Memory B cell (primary cell): ENCODE measurements at regions not wholly inside any gene's neighbourhood (a gene's known extent, or its start where the extent isn't known, plus 50 kb on each side); places are given as distances from the start of the nearest gene placed in this dataset.
"Not testable (repeated sequence)": the region's sequence is repeated elsewhere in the genome, so short reads cannot be mapped to it uniquely, and the experiment has no call there.

Source experiments
- ATAC-seq: fragments of 150-1000 bp; cut with Tn5 transposase; 2 replicates; pipeline ENCODE4 v1.10.0; 2021; ENCODE audit warnings: low read depth, mild to moderate bottlenecking, moderate library complexity
- DNase-seq, 2 donors: peaks; one replicate each; pipeline ENCODE4 v3.0.0; 2022; ENCODE audit warnings: low spot score in 2 of 2
- H3K27ac Mint-ChIP-seq: one replicate; pipeline ENCODE4 v1.8.0; 2022; ENCODE audit warnings: mild to moderate bottlenecking, moderate library complexity, mixed read lengths
- H3K27me3 Mint-ChIP-seq: one replicate; pipeline ENCODE4 v1.8.0; 2022; ENCODE audit warnings: mixed read lengths
- H3K36me3 Mint-ChIP-seq: one replicate; pipeline ENCODE4 v1.8.0; 2022; ENCODE audit warnings: mild to moderate bottlenecking, mixed read lengths
- H3K4me1 Mint-ChIP-seq: one replicate; pipeline ENCODE4 v1.8.0; 2022; ENCODE audit warnings: mixed read lengths
- H3K4me3 Mint-ChIP-seq: one replicate; pipeline ENCODE4 v1.8.0; 2022; ENCODE audit warnings: mild to moderate bottlenecking, moderate library complexity, mixed read lengths
- H3K9me3 Mint-ChIP-seq: one replicate; pipeline ENCODE4 v1.8.0; 2022; ENCODE audit warnings: mixed read lengths

DNA sequence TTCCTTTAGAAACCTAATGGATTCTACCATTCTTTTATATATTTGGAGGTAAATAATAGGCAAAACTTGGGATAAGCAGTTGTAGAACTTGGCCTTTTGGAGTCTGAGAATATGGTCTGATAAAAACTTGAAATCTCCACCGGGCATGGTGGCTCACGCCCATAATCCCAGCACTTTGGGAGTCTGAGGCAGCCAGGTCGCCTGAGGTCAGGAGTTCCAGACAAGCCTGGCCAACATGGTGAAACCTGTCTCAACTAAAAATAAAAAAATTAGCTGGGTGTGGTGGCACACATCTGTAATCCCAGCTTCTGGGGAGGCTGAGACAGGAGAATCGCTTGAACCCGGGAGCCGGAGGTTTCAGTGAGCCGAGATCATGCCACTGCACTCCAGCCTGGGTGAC lies 231.3 kb upstream of the LRP1B start:
- H3K27ac Mint-ChIP-seq, ATAC-seq, H3K4me1 Mint-ChIP-seq, H3K36me3 Mint-ChIP-seq, H3K4me3 Mint-ChIP-seq, DNase-seq, H3K27me3 Mint-ChIP-seq, H3K9me3 Mint-ChIP-seq: not testable (repeated sequence)

GRCh38 chr2:142347751-142348150 lies 216.9 kb upstream of the LRP1B start:
- H3K36me3 Mint-ChIP-seq, result no peaks in the 10 kb centered on the region
- no peak overlapping the region for H3K27ac Mint-ChIP-seq

DNA sequence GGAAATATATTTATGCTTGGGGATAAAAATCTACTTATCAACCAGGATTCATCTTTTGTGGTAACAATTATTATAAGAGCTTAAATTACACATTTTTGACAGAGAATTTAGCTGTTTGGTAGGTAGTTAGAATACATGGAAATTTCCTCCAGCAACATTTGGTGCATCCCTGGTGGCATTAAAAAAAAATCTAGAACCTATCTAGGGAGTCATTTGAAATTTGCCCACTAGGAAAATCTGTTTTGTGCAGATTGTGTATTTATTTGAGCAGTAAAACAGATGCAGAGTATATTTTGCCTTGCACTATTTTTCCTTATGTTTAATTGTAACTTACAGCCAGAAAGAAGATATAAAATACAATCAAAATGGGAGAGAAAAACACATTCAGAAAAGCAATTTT lies 208.4 kb upstream of the LRP1B start:
- H3K27me3 Mint-ChIP-seq, result peaks cover 2% of the 10 kb centered on the region
- H3K4me3 Mint-ChIP-seq, result no peak overlapping the region
- peaks cover 4% of the 10 kb centered on the region for H3K9me3 Mint-ChIP-seq
- DNase-seq, result no peak
- ATAC-seq, result no peak
- no peaks in the 10 kb centered on the region for H3K4me1 Mint-ChIP-seq
- no peak overlapping the region for H3K27ac Mint-ChIP-seq
- no peaks in the 10 kb centered on the region for H3K36me3 Mint-ChIP-seq

More at GRCh38 chr2:142347751-142348150, 216.9 kb upstream of the LRP1B start:
- Mint-ChIP-seq H3K9me3 (no peaks in the 10 kb centered on the region), H3K4me1 (no peaks in the 10 kb centered on the region), H3K4me3 (no peak overlapping the region), H3K27me3 (peaks cover under 1% of the 10 kb centered on the region)
- ATAC-seq (no peak), DNase-seq (no peak)

DNA sequence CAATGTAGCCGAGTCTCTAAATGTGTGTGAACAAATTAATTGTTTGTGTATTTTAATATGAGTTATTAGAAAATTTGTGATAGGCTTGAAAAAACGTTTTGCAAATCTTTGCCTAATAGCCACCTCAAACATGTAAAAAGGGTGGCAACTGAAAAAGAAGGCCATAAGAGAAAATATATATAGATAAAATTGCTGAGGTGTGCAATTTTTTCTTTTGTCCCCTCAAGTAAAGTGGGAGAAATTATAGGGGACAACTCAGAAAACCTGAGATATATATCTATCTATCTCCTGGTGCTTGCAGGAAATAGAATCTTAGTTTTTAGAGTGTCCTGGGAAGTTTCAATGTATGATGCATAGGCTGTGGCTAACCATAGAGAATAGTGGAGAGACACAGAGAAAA lies 201.4 kb upstream of the LRP1B start:
- ATAC-seq (no peak), DNase-seq (no peak)
- Mint-ChIP-seq H3K27ac (no peak overlapping the region), H3K4me3 (no peak overlapping the region), H3K27me3 (no peaks in the 10 kb centered on the region), H3K36me3 (no peaks in the 10 kb centered on the region), H3K9me3 (peaks cover 4% of the 10 kb centered on the region), H3K4me1 (no peaks in the 10 kb centered on the region)

GRCh38 chr2:142330458-142330857 lies 199.6 kb upstream of the LRP1B start:
- ATAC-seq (no peak), DNase-seq (no peak)
- no peak overlapping the region for H3K27ac Mint-ChIP-seq
- H3K9me3 Mint-ChIP-seq, result peaks cover 4% of the 10 kb centered on the region
- H3K4me1 Mint-ChIP-seq, result no peaks in the 10 kb centered on the region
- no peaks in the 10 kb centered on the region for H3K27me3 Mint-ChIP-seq
- H3K36me3 Mint-ChIP-seq, result no peaks in the 10 kb centered on the region
- H3K4me3 Mint-ChIP-seq, result no peak overlapping the region

GRCh38 chr2:142325870-142326269 lies 195.1 kb upstream of the LRP1B start:
- Mint-ChIP-seq H3K4me3 (no peak overlapping the region), H3K27ac (no peak overlapping the region), H3K27me3 (no peaks in the 10 kb centered on the region), H3K4me1 (no peaks in the 10 kb centered on the region), H3K36me3 (no peaks in the 10 kb centered on the region), H3K9me3 (no peaks in the 10 kb centered on the region)
- no peak for ATAC-seq
- DNase-seq, result no peak

GRCh38 chr2:142323206-142323605 lies 192.4 kb upstream of the LRP1B start:
- Mint-ChIP-seq H3K9me3 (no peaks in the 10 kb centered on the region), H3K4me3 (no peak overlapping the region), H3K27ac (no peak overlapping the region), H3K36me3 (no peaks in the 10 kb centered on the region), H3K27me3 (no peaks in the 10 kb centered on the region), H3K4me1 (no peaks in the 10 kb centered on the region)
- no peak for DNase-seq
- ATAC-seq, result no peak

DNA sequence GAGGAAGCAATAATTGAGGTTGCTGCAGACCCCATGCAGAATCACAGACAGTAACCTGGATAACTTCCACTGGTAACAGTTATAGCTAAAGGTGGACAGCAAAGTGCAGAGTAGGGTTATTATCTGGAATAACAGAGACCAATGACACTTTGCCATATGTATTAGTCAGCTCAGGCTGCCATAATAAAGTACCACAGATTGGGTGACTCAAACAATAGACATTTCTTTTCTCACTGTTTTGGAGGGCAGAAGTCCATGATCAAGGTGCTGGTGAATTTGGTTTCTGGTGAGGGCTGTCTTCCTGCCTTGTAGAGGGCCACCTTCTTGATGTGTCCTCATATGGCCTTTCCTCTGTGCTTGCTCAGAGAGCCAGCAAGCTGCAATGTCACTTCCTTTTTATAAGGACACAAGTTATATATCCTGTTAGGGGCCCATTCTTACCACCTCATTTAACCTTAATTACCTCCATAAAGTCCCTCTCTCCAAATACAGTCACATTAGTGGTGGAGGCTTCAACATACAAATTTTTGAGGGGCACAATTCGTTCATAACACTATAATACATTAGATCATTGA lies 191.0 kb upstream of the LRP1B start:
- no peaks in the 10 kb centered on the region for H3K27me3 Mint-ChIP-seq
- H3K9me3 Mint-ChIP-seq, result no peaks in the 10 kb centered on the region
- ATAC-seq (no peak), DNase-seq (no peak)
- H3K36me3 Mint-ChIP-seq, result no peaks in the 10 kb centered on the region
- no peaks in the 10 kb centered on the region for H3K4me1 Mint-ChIP-seq
- no peak overlapping the region for H3K27ac Mint-ChIP-seq
- H3K4me3 Mint-ChIP-seq, result no peak overlapping the region

GRCh38 chr2:142320067-142320466 lies 189.3 kb upstream of the LRP1B start:
- no peak overlapping the region for H3K27ac Mint-ChIP-seq
- no peaks in the 10 kb centered on the region for H3K36me3 Mint-ChIP-seq
- ATAC-seq, result no peak
- H3K4me1 Mint-ChIP-seq, result no peaks in the 10 kb centered on the region
- DNase-seq, result no peak
- no peaks in the 10 kb centered on the region for H3K27me3 Mint-ChIP-seq
- H3K4me3 Mint-ChIP-seq, result no peak overlapping the region
- no peaks in the 10 kb centered on the region for H3K9me3 Mint-ChIP-seq

- DNase-seq, result no peak
- no peak overlapping the region for H3K4me3 Mint-ChIP-seq
- no peak for ATAC-seq
- peaks cover 4% of the 10 kb centered on the region for H3K9me3 Mint-ChIP-seq
- no peaks in the 10 kb centered on the region for H3K36me3 Mint-ChIP-seq
- no peaks in the 10 kb centered on the region for H3K4me1 Mint-ChIP-seq
- H3K27ac Mint-ChIP-seq, result no peak overlapping the region
- H3K27me3 Mint-ChIP-seq, result no peaks in the 10 kb centered on the region
Measured at GRCh38 chr2:142316049-142316448, 185.2 kb upstream of the LRP1B start.

- H3K27me3 Mint-ChIP-seq, result no peaks in the 10 kb centered on the region
- H3K27ac Mint-ChIP-seq, result no peak overlapping the region
- ATAC-seq, result no peak
- peaks cover 4% of the 10 kb centered on the region for H3K9me3 Mint-ChIP-seq
- no peaks in the 10 kb centered on the region for H3K4me1 Mint-ChIP-seq
- no peak overlapping the region for H3K4me3 Mint-ChIP-seq
- DNase-seq, result no peak
- no peaks in the 10 kb centered on the region for H3K36me3 Mint-ChIP-seq
Measured at GRCh38 chr2:142315346-142315745, 184.5 kb upstream of the LRP1B start.

DNA sequence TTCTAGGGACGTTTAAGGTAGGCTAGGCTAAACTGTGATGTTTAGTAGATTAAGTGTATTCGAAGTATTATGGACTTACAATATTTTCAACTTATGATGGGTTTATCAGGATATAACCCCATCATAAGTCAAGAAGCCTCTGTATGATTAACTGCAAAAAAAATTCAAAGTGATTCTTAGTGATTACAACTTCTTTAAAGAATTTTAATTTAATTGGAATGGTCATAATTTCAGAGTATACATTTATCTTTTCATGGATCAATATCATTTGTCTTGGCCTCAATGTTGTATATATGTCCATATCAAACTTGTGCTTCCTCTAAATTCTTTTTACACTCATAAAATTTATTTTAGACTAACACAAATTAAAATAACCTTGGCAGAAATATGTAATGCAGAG lies 183.3 kb upstream of the LRP1B start:
- no peaks in the 10 kb centered on the region for H3K27me3 Mint-ChIP-seq
- H3K27ac Mint-ChIP-seq, result no peak overlapping the region
- no peaks in the 10 kb centered on the region for H3K4me1 Mint-ChIP-seq
- ATAC-seq (no peak), DNase-seq (no peak)
- H3K36me3 Mint-ChIP-seq, result no peaks in the 10 kb centered on the region
- H3K9me3 Mint-ChIP-seq, result peaks cover 6% of the 10 kb centered on the region
- no peak overlapping the region for H3K4me3 Mint-ChIP-seq

DNA sequence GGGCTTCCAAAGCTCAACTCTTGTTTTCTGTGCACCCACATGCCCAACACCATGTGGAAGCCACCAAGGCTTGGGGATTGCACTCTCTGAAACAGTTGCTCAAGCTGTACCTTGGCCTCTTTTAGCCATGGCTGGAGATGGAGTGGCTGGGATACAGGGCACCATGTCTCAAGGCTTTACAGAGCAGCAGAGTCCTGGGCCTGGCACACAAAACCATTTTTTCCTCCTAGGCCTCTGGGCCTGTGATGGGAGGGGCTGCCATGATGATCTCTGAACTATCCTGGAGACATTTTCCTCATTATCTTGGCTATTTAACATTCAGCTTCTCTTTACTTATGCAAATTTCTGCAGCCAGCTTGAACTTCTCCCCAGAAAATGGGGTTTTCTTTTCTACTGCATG lies 179.7 kb upstream of the LRP1B start:
- no peak for DNase-seq
- Mint-ChIP-seq H3K9me3 (peaks cover 6% of the 10 kb centered on the region), H3K4me1 (no peaks in the 10 kb centered on the region)

GRCh38 chr2:142308744-142309143 lies 177.9 kb upstream of the LRP1B start:
- Mint-ChIP-seq H3K27ac (no peak overlapping the region), H3K27me3 (no peaks in the 10 kb centered on the region), H3K9me3 (peaks cover 6% of the 10 kb centered on the region), H3K36me3 (no peaks in the 10 kb centered on the region), H3K4me3 (no peak overlapping the region), H3K4me1 (no peaks in the 10 kb centered on the region)
- ATAC-seq (no peak), DNase-seq (no peak)

More for the DNA sequence above, 179.7 kb upstream of the LRP1B start:
- no peak for ATAC-seq
- no peaks in the 10 kb centered on the region for H3K27me3 Mint-ChIP-seq
- no peaks in the 10 kb centered on the region for H3K36me3 Mint-ChIP-seq
- H3K27ac Mint-ChIP-seq, result no peak overlapping the region
- H3K4me3 Mint-ChIP-seq, result no peak overlapping the region

- no peaks in the 10 kb centered on the region for H3K36me3 Mint-ChIP-seq
- no peak overlapping the region for H3K4me3 Mint-ChIP-seq
- peaks cover 6% of the 10 kb centered on the region for H3K9me3 Mint-ChIP-seq
- H3K27me3 Mint-ChIP-seq, result no peaks in the 10 kb centered on the region
- H3K27ac Mint-ChIP-seq, result no peak overlapping the region
- H3K4me1 Mint-ChIP-seq, result no peaks in the 10 kb centered on the region
- ATAC-seq (no peak), DNase-seq (no peak)
Measured at GRCh38 chr2:142307616-142308115, 176.8 kb upstream of the LRP1B start.
